K562 (cell line): ENCODE measurements at regions not wholly inside any gene's neighbourhood (a gene's known extent, or its start where the extent isn't known, plus 50 kb on each side); places are given as distances from the start of the nearest gene placed in this dataset.

ENCODE experiments used
- ATAC-seq: fragments of 200-7000 bp; cut with Tn5 transposase; 3 replicates; pipeline ENCODE4 v1.9.1; 2020; ENCODE audit warnings: moderate library complexity
- BruUV-seq: library from RNA; stranded (reverse); fragments of 400-500 nt; replicated peaks from 2 replicates; lab custom pipeline; 2021; lab: Mats Ljungman, UMichigan
- CTCF ChIA-PET: fragments of 300-600 bp; formaldehyde crosslinking; extraction: SDS; loops from one replicate; lab custom pipeline; 2021; ENCODE audit warnings: low intra/inter-chr PET ratio; lab: Yijun Ruan, JAX
- POLR2A ChIA-PET: fragments of 300-600, 350-650 bp; sonication (Branson Sonifier 250); formaldehyde crosslinking; extraction: SDS; loops from one replicate; lab custom pipeline; 2021; ENCODE audit warnings: antibody characterized with exemption, inconsistent platforms; lab: Yijun Ruan, JAX
- DNase-seq, 4 experiments: peaks; one replicate each; pipeline versions ENCODE4 v3.0.0 to v3.0.0-alpha.2; 2011 to 2018; ENCODE audit warnings: low spot score in 3 of 4, mixed read lengths in 3 of 4; ENCODE audit errors: extremely low read depth in 1 of 4
- FAIRE-seq: peaks from 2 replicates; lab custom pipeline; 2011; peaks lifted over from hg19 to GRCh38; lab: Jason Lieb, UNC
- H2AFZ ChIP-seq: 2 replicates; pipeline ENCODE4 v1.6.0; 2011; ENCODE audit warnings: low read depth, low read length, control low read depth, inconsistent platforms
- H3K27ac ChIP-seq: fragments of 200-600 bp; 3 replicates; pipeline ENCODE4 v1.8.0; 2011; ENCODE audit warnings: low read depth, mild to moderate bottlenecking, control low read depth, inconsistent platforms, low read length, moderate library complexity, mixed read lengths; ENCODE audit errors: extremely low read depth
- H3K27me3 ChIP-seq, 2 experiments: fragments of 300-600 bp in 1 of 2; 2 replicates in 1 of 2; 3 replicates in 1 of 2; pipeline versions ENCODE4 v1.6.0 to v1.8.0; 2011; ENCODE audit warnings: inconsistent platforms in 2 of 2, low read length in 2 of 2, mild to moderate bottlenecking in 1 of 2, mixed read lengths in 1 of 2, moderate library complexity in 1 of 2; ENCODE audit not compliant: control insufficient read depth in 2 of 2, insufficient read depth in 2 of 2
- H3K36me3 ChIP-seq: fragments of 300-600 bp; 3 replicates; pipeline ENCODE4 v1.8.0; 2011; ENCODE audit warnings: mild to moderate bottlenecking, low read length, inconsistent platforms; ENCODE audit not compliant: control insufficient read depth, insufficient read depth
- H3K4me1 ChIP-seq, 2 experiments: fragments of 200-600 bp in 1 of 2; replicated peaks in 1 of 2; 2 replicates in 1 of 2; 3 replicates in 1 of 2; pipeline versions ENCODE4 v1.5.1 to v1.8.0; 2011; ENCODE audit warnings: inconsistent platforms in 2 of 2, low read length in 2 of 2, mild to moderate bottlenecking in 1 of 2, mixed read lengths in 1 of 2, moderate library complexity in 1 of 2; ENCODE audit not compliant: control insufficient read depth in 2 of 2, insufficient read depth in 2 of 2
- H3K4me2 ChIP-seq: 2 replicates; pipeline ENCODE4 v1.6.1; 2011; ENCODE audit warnings: low read length, control low read depth, inconsistent platforms, mixed read lengths; ENCODE audit not compliant: insufficient read depth
- H3K4me3 ChIP-seq: fragments of 200-600 bp; sonication (generic), shearing (Covaris generic); 2 replicates; pipeline ENCODE4 v1.5.1; 2016; ENCODE audit warnings: control low read depth, inconsistent platforms
- H3K79me2 ChIP-seq: fragments of 200-600 bp; 3 replicates; pipeline ENCODE4 v1.8.0; 2011; ENCODE audit warnings: low read length, inconsistent platforms; ENCODE audit not compliant: control insufficient read depth, insufficient read depth
- H3K9ac ChIP-seq, 2 experiments: 2 replicates each; pipeline versions ENCODE4 v1.6.0 to v1.6.1; 2011; ENCODE audit warnings: low read depth in 2 of 2, low read length in 2 of 2, control low read depth in 1 of 2, inconsistent platforms in 1 of 2, mild to moderate bottlenecking in 1 of 2, mixed read lengths in 1 of 2; ENCODE audit not compliant: insufficient read depth in 1 of 2
- H3K9me1 ChIP-seq: one replicate; pipeline ENCODE4 v1.6.0; 2011; ENCODE audit warnings: inconsistent platforms, mild to moderate bottlenecking, low read length, moderate library complexity; ENCODE audit not compliant: control insufficient read depth, insufficient read depth
- H3K9me3 ChIP-seq: replicated peaks from 2 replicates; pipeline ENCODE4 v1.5.1; 2011; ENCODE audit warnings: low read depth, low read length, inconsistent platforms; ENCODE audit not compliant: control insufficient read depth, insufficient read depth
- H4K20me1 ChIP-seq: replicated peaks from 2 replicates; pipeline ENCODE4 v1.6.1; 2011; ENCODE audit warnings: low read length, inconsistent platforms, mixed read lengths; ENCODE audit not compliant: control insufficient read depth, insufficient read depth
- ASH1L ChIP-seq: fragments of 450-650 bp; IDR thresholded peaks from 2 replicates; pipeline ENCODE4 v1.6.1; 2018; ENCODE audit warnings: borderline replicate concordance, mild to moderate bottlenecking, low read depth; ENCODE audit not compliant: partially characterized antibody
- ELF2 ChIP-seq: fragments of 250-450 bp; sonication (Bioruptor Pico); IDR thresholded peaks from 2 replicates; pipeline ENCODE4 v1.5.0; 2021; ENCODE audit warnings: mild to moderate bottlenecking
- GABPB2 ChIP-seq: fragments of 250-450 bp; sonication (Bioruptor Pico); conservative IDR thresholded peaks from 2 replicates; pipeline ENCODE4 v1.5.1; 2021; ENCODE audit warnings: mild to moderate bottlenecking
- SMARCA5 ChIP-seq: fragments of 450-650 bp; IDR thresholded peaks from 2 replicates; pipeline ENCODE4 v1.6.1; 2016
- SREBF1 ChIP-seq: fragments of 150-350 bp; IDR thresholded peaks from 2 replicates; pipeline ENCODE4 v1.6.1; 2014; ENCODE audit warnings: antibody characterized with exemption, low read depth, low read length, borderline replicate concordance
- SREBF2 ChIP-seq: sonication (generic); formaldehyde crosslinking; IDR thresholded peaks from 2 replicates; pipeline ENCODE4 v1.4.0; 2020; ENCODE audit warnings: mild to moderate bottlenecking, missing genetic modification reagents
- TAF1 ChIP-seq: IDR thresholded peaks from 2 replicates; pipeline ENCODE4 v1.6.1; 2011; ENCODE audit warnings: mild to moderate bottlenecking, low read length, moderate library complexity; ENCODE audit not compliant: insufficient read depth, control insufficient read depth, severe bottlenecking; ENCODE audit errors: extremely low read depth
- TRIM25 ChIP-seq: fragments of 450-650 bp; IDR thresholded peaks from 2 replicates; pipeline ENCODE4 v1.7.0; 2016; ENCODE audit warnings: borderline replicate concordance
- ZNF121 ChIP-seq: sonication (generic); formaldehyde crosslinking; conservative IDR thresholded peaks from 2 replicates; pipeline ENCODE4 v1.8.0; 2022; ENCODE audit warnings: missing genetic modification reagents
- WGBS: fragments of 100-300 bp; shearing (Covaris generic); methylation state at CpG from one replicate; pipeline ENCODE4 v1.1.6; 2016; ENCODE audit warnings: low coverage, mixed read lengths; ENCODE audit not compliant: insufficient coverage; ENCODE audit errors: missing lambda C conversion rate; 5-methylcytosine and 5-hydroxymethylcytosine counted together
- in situ Hi-C: fragments of 300-500 bp; cut with MboI; formaldehyde crosslinking; loops from 4 replicates; pipeline ENCODE4 v1.15.0; 2018; ENCODE audit warnings: inconsistent platforms, mixed read lengths
- intact Hi-C: fragments of 100-400 bp; cut with micrococcal nuclease; formaldehyde crosslinking; loops from 2 replicates; pipeline ENCODE4 v1.14.2; 2022

DNA sequence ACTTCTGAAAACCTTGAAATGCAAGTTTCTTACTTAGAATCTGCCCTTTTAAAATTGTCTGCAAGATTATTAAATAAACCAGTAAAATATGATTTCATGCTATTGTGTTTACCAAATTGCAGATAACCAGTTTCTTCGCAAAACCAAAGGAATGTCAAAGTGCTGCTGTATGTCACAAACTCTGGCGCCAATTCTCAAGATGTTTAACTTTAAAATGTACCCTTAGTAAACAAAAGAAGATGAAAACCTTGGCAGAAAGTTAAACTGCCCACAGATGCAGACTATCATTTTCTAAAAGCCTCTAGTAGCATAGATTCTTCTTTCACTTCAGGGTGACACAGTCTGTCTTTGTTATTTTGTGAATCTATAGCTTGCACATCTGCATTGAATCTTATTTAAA lies 189.2 kb downstream of the SLITRK6 start:
- H3K4me3 ChIP-seq = no peak overlapping the region
- intact Hi-C loops = no loop called here
- no peaks in the 10 kb centered on the region for H3K9me3 ChIP-seq
- in situ Hi-C loops = no loop called here
- POLR2A ChIA-PET = no interaction called here
- H3K36me3 ChIP-seq = no peaks in the 10 kb centered on the region
- H3K27me3 ChIP-seq = no peaks in the 10 kb centered on the region
- 0% methylated on average over 2 of the region's 2 CpGs for WGBS
- no peaks in the 10 kb centered on the region for H3K79me2 ChIP-seq
- no peak overlapping the region for H3K4me2 ChIP-seq
- no TSS peak for BruUV-seq
- H3K9me1 ChIP-seq = no peaks in the 10 kb centered on the region
- ATAC-seq (no peak), FAIRE-seq (no peak), DNase-seq (no peak)
- TF ChIP-seq TAF1 (no peak), SMARCA5 (no peak), TRIM25 (no peak), GABPB2 (CRISPR knock-in tag) (no peak), ZNF121 (CRISPR knock-in tag) (no peak), ASH1L (no peak), SREBF2 (CRISPR knock-in tag) (no peak), ELF2 (CRISPR knock-in tag) (no peak), SREBF1 (no peak)
- no peak overlapping the region for H3K9ac ChIP-seq
- H2AFZ ChIP-seq = no peak overlapping the region
- CTCF ChIA-PET = no interaction called here
- no peaks in the 10 kb centered on the region for H3K4me1 ChIP-seq
- no peak overlapping the region for H3K27ac ChIP-seq
- no peaks in the 10 kb centered on the region for H4K20me1 ChIP-seq
